CD8-positive, alpha-beta memory T cell (primary cell): ENCODE measurements at regions not wholly inside any gene's neighbourhood (a gene's known extent, or its start where the extent isn't known, plus 50 kb on each side); places are given as distances from the start of the nearest gene placed in this dataset.

Experiments
- CTCF ChIA-PET: fragments of 350-600 bp; sonication (Branson Sonifier 250); formaldehyde crosslinking; loops from one replicate; lab custom pipeline; 2021; ENCODE audit warnings: antibody characterized with exemption; lab: Charles Lee
- POLR2A ChIA-PET: fragments of 350-600 bp; sonication (Branson Sonifier 250); formaldehyde crosslinking; loops from one replicate; lab custom pipeline; 2021; ENCODE audit warnings: antibody characterized with exemption; lab: Charles Lee
- DNase-seq, 5 donors: peaks; one replicate each; pipeline versions ENCODE4 v3.0.0 to v3.0.0-alpha.2; 2020 to 2022; ENCODE audit warnings: mixed read lengths in 1 of 5
- H3K27ac ChIP-seq: one replicate; pipeline ENCODE4 v1.7.0; 2013; ENCODE audit warnings: low read depth, mild to moderate bottlenecking, low read length, moderate library complexity
- H3K27me3 ChIP-seq: 2 replicates; pipeline ENCODE4 v1.7.0; 2013; ENCODE audit warnings: low read length, mild to moderate bottlenecking; ENCODE audit not compliant: insufficient read depth, poor library complexity, severe bottlenecking
- H3K36me3 ChIP-seq: 2 replicates; pipeline ENCODE4 v1.7.0; 2013; ENCODE audit warnings: mild to moderate bottlenecking, low read length, moderate library complexity; ENCODE audit not compliant: insufficient read depth
- H3K4me1 ChIP-seq: 2 replicates; pipeline ENCODE4 v1.7.0; 2013; ENCODE audit warnings: mild to moderate bottlenecking, low read length, moderate library complexity; ENCODE audit not compliant: insufficient read depth
- H3K4me3 ChIP-seq: 2 replicates; pipeline ENCODE4 v1.7.0; 2013; ENCODE audit warnings: mild to moderate bottlenecking, low read length
- H3K9me3 ChIP-seq: 2 replicates; pipeline ENCODE4 v1.7.0; 2013; ENCODE audit warnings: mild to moderate bottlenecking, low read length
- H3K27ac Mint-ChIP-seq, 8 donors: one replicate each; pipeline ENCODE4 v1.8.0; 2020 to 2021; ENCODE audit warnings: mixed read lengths in 8 of 8, mild to moderate bottlenecking in 6 of 8, inconsistent platforms in 3 of 8, moderate library complexity in 3 of 8
- H3K27me3 Mint-ChIP-seq, 2 donors: one replicate each; pipeline ENCODE4 v1.8.0; 2020 to 2021; ENCODE audit warnings: mixed read lengths in 2 of 2, mild to moderate bottlenecking in 1 of 2, moderate library complexity in 1 of 2
- H3K36me3 Mint-ChIP-seq, 3 donors: one replicate each; pipeline ENCODE4 v1.8.0; 2020 to 2021; ENCODE audit warnings: mixed read lengths in 3 of 3, inconsistent platforms in 1 of 3, mild to moderate bottlenecking in 1 of 3
- H3K4me1 Mint-ChIP-seq, 3 donors: one replicate each; pipeline ENCODE4 v1.8.0; 2020 to 2021; ENCODE audit warnings: mixed read lengths in 3 of 3, inconsistent platforms in 1 of 3, mild to moderate bottlenecking in 1 of 3
- H3K4me3 Mint-ChIP-seq, 7 donors: one replicate each; pipeline ENCODE4 v1.8.0; 2020 to 2021; ENCODE audit warnings: mixed read lengths in 7 of 7, mild to moderate bottlenecking in 6 of 7, moderate library complexity in 4 of 7, inconsistent platforms in 2 of 7
- H3K9me3 Mint-ChIP-seq, 5 donors: one replicate each; pipeline ENCODE4 v1.8.0; 2020 to 2022; ENCODE audit warnings: mixed read lengths in 5 of 5, mild to moderate bottlenecking in 3 of 5, moderate library complexity in 2 of 5, inconsistent platforms in 1 of 5

DNA sequence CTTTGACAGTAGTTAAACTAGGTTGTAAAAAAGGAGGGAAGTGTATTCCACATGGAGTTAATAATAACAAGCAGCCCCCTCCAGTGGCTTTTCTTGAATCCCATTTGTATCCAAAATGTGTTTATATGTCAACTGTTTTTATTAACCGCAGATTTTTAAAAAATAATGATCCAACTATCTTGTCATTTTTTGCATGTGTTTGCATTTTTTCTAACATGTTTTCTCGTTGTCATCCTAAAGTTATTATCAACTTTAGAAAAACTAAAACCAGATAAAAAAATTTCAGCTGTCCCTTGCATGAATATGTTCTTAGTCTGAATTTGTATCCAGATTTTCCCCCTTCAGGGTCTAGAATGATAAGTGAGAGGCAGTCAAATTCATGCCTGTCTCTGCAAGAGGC, 1063.3 kb downstream of the BCL11A start:
- no peak for DNase-seq
- H3K4me1 Mint-ChIP-seq: no peaks in the 10 kb centered on the region
- no peak overlapping the region for H3K27ac Mint-ChIP-seq
- Histone ChIP-seq H3K9me3 (no peaks in the 10 kb centered on the region), H3K36me3 (no peaks in the 10 kb centered on the region), H3K27me3 (no peaks in the 10 kb centered on the region), H3K27ac (no peak overlapping the region), H3K4me1 (no peaks in the 10 kb centered on the region), H3K4me3 (no peak overlapping the region)
- CTCF ChIA-PET: no interaction called here
- H3K4me3 Mint-ChIP-seq: no peak overlapping the region
- H3K27me3 Mint-ChIP-seq: no peaks in the 10 kb centered on the region
- H3K9me3 Mint-ChIP-seq: peaks cover 0 to 23% (median 6%) of the 10 kb centered on the region in 5 donors
- POLR2A ChIA-PET: no interaction called here
- no peaks in the 10 kb centered on the region for H3K36me3 Mint-ChIP-seq

DNA sequence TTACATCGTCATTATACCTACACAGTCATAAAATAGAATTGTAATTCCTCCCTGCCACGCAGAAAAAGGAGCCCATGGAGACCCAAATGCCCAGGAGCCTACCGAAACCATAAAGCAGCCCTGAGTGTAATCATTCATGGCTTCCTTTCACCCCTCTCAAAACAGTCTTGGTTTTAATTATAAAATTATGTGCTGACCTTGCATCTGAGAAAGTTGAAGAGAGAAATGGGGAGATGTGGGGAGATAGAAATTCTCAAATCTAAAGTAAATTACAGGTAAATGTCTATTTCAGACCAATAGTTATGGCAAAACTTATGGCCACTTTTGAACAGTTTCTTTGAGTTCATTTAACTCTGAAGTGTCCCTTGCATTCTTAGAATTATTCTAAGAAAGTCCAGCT, 1068.8 kb downstream of the BCL11A start:
- Histone ChIP-seq H3K9me3 (no peaks in the 10 kb centered on the region), H3K36me3 (no peaks in the 10 kb centered on the region), H3K27me3 (no peaks in the 10 kb centered on the region), H3K27ac (no peak overlapping the region), H3K4me3 (no peak overlapping the region), H3K4me1 (no peaks in the 10 kb centered on the region)
- no peak overlapping the region for H3K27ac Mint-ChIP-seq
- H3K4me3 Mint-ChIP-seq: no peak overlapping the region
- ChIA-PET POLR2A (no interaction called here), CTCF (no interaction called here)
- no peaks in the 10 kb centered on the region for H3K4me1 Mint-ChIP-seq
- no peaks in the 10 kb centered on the region for H3K36me3 Mint-ChIP-seq
- H3K27me3 Mint-ChIP-seq: no peaks in the 10 kb centered on the region
- peaks cover 0 to 17% (median 2%) of the 10 kb centered on the region in 5 donors for H3K9me3 Mint-ChIP-seq
- DNase-seq: no peak

DNA sequence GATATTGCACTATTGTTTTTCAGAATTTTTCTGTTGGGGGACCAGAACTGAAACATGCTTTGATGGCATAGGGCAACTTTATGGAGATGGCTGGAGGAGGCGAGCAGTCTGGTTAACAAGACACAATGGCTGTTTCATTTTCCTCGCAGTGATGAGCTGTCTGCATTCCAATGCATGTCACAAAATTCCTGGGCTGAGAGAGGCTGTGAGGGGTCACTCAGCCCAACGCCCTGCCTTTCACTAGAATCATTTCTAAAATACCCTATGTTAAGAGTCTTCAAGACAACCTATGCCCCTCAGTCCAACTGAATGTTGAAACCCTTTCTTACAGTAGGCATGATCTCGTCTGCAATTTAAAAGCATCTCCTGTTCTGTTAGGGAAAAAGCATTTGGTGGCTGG, 1090.0 kb downstream of the BCL11A start:
- no peaks in the 10 kb centered on the region for H3K27me3 ChIP-seq
- no peak overlapping the region for H3K4me3 ChIP-seq
- H3K9me3 ChIP-seq: no peaks in the 10 kb centered on the region
- Mint-ChIP-seq H3K27ac (no peak overlapping the region), H3K4me1 (no peaks in the 10 kb centered on the region), H3K4me3 (no peak overlapping the region), H3K36me3 (no peaks in the 10 kb centered on the region), H3K27me3 (no peaks in the 10 kb centered on the region), H3K9me3 (peaks cover 0 to 7% (median 5%) of the 10 kb centered on the region in 5 donors)
- H3K36me3 ChIP-seq: no peaks in the 10 kb centered on the region
- CTCF ChIA-PET: no interaction called here
- DNase-seq: no peak
- POLR2A ChIA-PET: no interaction called here
- H3K27ac ChIP-seq: no peak overlapping the region
- no peaks in the 10 kb centered on the region for H3K4me1 ChIP-seq

DNA sequence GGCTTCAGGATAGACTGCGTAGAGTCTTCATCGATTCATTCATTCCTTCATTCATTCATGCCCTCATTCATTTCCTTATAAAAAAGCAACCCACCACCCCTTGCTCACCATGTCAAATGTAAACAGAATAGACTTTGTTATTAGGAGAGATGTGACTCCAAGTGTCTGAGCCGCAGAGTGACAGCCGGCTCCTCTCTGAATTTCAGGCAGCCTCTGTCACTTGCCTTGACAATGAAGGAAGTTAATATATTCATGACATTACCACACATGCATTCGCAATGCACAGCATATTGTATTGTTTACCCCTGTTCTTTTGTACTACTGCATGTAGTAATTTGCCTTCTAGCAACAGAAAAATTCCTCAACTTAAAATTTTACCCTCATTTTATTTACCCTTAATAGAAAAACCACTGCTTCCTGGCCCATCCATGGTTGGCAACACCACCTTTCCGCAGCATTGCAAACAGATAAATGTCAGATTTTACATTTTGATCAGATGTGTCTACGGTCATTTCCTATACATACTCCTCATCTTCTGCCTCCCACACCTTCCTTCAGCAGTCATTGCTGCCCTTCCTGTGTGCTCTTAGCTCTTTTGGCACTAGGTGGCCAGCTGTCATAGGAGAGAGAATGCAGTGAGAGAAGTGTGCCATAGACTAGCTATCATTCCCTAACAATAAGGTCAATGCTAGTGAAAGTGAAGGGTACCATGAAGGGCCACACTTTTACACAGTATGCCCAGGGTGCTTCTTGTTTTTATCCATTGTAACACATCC, 1090.8 kb downstream of the BCL11A start:
- H3K9me3 Mint-ChIP-seq: peaks cover 0 to 7% (median 5%) of the 10 kb centered on the region in 5 donors
- H3K27me3 Mint-ChIP-seq: no peaks in the 10 kb centered on the region
- CTCF ChIA-PET: no interaction called here
- POLR2A ChIA-PET: no interaction called here
- H3K27ac ChIP-seq: no peak overlapping the region
- H3K27me3 ChIP-seq: no peaks in the 10 kb centered on the region
- H3K4me1 Mint-ChIP-seq: no peaks in the 10 kb centered on the region
- no peaks in the 10 kb centered on the region for H3K36me3 ChIP-seq
- no peak overlapping the region for H3K27ac Mint-ChIP-seq
- no peaks in the 10 kb centered on the region for H3K9me3 ChIP-seq
- DNase-seq: no peak
- no peak overlapping the region for H3K4me3 ChIP-seq
- H3K4me1 ChIP-seq: no peaks in the 10 kb centered on the region
- no peaks in the 10 kb centered on the region for H3K36me3 Mint-ChIP-seq
- H3K4me3 Mint-ChIP-seq: no peak overlapping the region

DNA sequence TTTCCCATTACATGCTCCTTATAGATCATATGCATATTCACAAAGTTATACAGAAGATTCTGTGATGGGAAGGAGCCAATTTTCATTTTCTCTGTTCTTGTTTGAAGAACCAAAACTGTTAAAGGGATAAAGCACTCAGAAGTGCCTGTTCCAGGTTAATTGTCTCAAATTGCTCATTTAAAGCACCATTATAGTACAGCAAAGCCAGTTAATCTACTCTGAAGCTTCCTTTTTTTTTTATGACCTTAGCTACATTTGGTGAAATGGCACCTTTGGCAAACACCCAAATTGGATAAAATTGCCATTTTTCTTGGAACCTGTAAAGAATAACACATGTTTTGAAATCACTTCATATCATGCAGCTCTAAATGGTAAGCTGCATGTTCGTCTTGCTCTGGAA, 1092.3 kb downstream of the BCL11A start:
- Mint-ChIP-seq H3K9me3 (peaks cover 0 to 9% (median 4%) of the 10 kb centered on the region in 5 donors), H3K4me3 (no peak overlapping the region), H3K4me1 (no peaks in the 10 kb centered on the region), H3K27ac (no peak overlapping the region), H3K27me3 (no peaks in the 10 kb centered on the region), H3K36me3 (no peaks in the 10 kb centered on the region)
- H3K4me1 ChIP-seq: no peaks in the 10 kb centered on the region
- H3K36me3 ChIP-seq: no peaks in the 10 kb centered on the region
- POLR2A ChIA-PET: no interaction called here
- no peaks in the 10 kb centered on the region for H3K9me3 ChIP-seq
- CTCF ChIA-PET: no interaction called here
- no peak for DNase-seq
- H3K4me3 ChIP-seq: no peak overlapping the region
- no peak overlapping the region for H3K27ac ChIP-seq
- no peaks in the 10 kb centered on the region for H3K27me3 ChIP-seq

DNA sequence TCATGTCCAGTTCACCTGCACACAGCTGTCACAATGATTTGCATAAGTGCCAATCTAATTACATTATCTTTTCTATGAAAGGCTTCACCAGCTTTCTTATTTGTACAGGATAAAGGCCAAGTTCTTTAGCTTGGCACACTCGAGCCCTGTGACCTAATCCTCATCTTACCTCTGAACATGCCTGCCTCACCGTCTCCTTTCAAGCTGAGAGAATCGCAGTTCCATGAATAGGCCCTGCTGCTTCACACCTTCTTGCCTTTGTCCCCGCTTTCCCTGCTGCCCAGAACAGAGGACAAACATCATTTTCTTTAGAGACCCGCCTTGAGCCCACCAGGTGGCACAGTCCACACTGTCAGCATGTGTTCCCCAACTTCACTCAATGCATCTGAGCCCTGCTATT, 1094.7 kb downstream of the BCL11A start:
- POLR2A ChIA-PET: no interaction called here
- Histone ChIP-seq H3K27me3 (no peaks in the 10 kb centered on the region), H3K36me3 (no peaks in the 10 kb centered on the region), H3K27ac (no peak overlapping the region), H3K4me3 (no peak overlapping the region), H3K4me1 (no peaks in the 10 kb centered on the region), H3K9me3 (no peaks in the 10 kb centered on the region)
- Mint-ChIP-seq H3K4me3 (no peak overlapping the region), H3K9me3 (peaks cover 0 to 8% (median 0%) of the 10 kb centered on the region in 5 donors), H3K4me1 (no peaks in the 10 kb centered on the region), H3K27me3 (no peaks in the 10 kb centered on the region), H3K36me3 (no peaks in the 10 kb centered on the region), H3K27ac (no peak overlapping the region)
- CTCF ChIA-PET: no interaction called here
- DNase-seq: no peak

DNA sequence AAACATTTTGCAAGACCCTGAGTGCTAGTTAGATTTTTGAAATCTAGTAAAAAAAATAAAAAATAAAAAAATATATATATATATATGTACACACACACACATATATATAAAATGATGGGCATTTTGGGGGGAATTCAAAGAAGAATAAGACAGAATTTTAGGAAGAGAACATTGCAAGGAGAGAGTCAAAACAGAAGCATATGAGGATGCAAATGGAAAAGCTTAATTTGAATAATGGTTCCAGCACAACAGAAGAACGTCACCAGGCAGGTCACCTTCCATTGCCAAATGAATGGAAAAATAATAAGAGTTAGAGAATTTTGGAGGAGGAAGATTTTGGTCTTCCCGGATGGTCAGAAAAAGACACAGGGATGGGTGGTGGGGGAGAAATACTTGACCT, 1097.2 kb downstream of the BCL11A start:
- Mint-ChIP-seq H3K27ac (no peak overlapping the region), H3K36me3 (no peaks in the 10 kb centered on the region), H3K4me1 (no peaks in the 10 kb centered on the region), H3K9me3 (peaks cover 0 to 8% (median 1%) of the 10 kb centered on the region in 5 donors), H3K27me3 (peaks cover 0 to 2% of the 10 kb centered on the region in 2 donors), H3K4me3 (no peak overlapping the region)
- H3K4me3 ChIP-seq: no peak overlapping the region
- H3K9me3 ChIP-seq: no peaks in the 10 kb centered on the region
- DNase-seq: no peak
- no peaks in the 10 kb centered on the region for H3K36me3 ChIP-seq
- H3K27me3 ChIP-seq: no peaks in the 10 kb centered on the region
- CTCF ChIA-PET: no interaction called here
- POLR2A ChIA-PET: no interaction called here
- no peaks in the 10 kb centered on the region for H3K4me1 ChIP-seq
- H3K27ac ChIP-seq: no peak overlapping the region

DNA sequence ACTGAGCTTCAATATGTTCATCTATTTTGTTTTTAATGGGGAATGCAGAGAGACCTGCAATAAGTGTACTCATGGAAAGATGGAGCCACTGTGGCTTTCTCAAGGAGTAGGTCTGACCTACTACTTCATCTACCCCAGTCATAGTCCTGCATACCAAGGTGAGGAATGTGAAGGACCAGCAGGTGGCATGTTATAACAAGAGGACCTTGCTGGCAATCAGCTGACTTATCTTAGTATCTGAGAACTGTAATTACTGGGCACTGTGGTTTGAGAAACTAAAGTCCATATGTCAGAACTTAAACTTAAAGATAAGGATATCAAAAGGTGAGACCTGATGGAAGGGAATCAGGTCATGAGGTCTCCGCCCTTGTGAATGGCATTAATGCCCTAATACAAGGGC, 1104.2 kb downstream of the BCL11A start:
- Histone ChIP-seq H3K4me1 (no peaks in the 10 kb centered on the region), H3K36me3 (no peaks in the 10 kb centered on the region), H3K4me3 (no peak overlapping the region), H3K27me3 (no peaks in the 10 kb centered on the region), H3K27ac (no peak overlapping the region), H3K9me3 (no peaks in the 10 kb centered on the region)
- Mint-ChIP-seq H3K9me3 (peaks cover 0 to 3% (median 2%) of the 10 kb centered on the region in 5 donors), H3K27ac (no peak overlapping the region), H3K4me1 (no peaks in the 10 kb centered on the region), H3K36me3 (no peaks in the 10 kb centered on the region), H3K4me3 (no peak overlapping the region), H3K27me3 (peaks cover 0 to 2% of the 10 kb centered on the region in 2 donors)
- ChIA-PET POLR2A (interaction anchor here (0.7 kb wide), 1 partner anchor 326 kb away, joined by 3 read pairs; no protein-coding TSS in a partner anchor), CTCF (no interaction called here)
- DNase-seq: no peak
